B cell (primary cell): ENCODE measurements at regions not wholly inside any gene's neighbourhood (a gene's known extent, or its start where the extent isn't known, plus 50 kb on each side); places are given as distances from the start of the nearest gene placed in this dataset.

Experiments used
- ATAC-seq: fragments of 200-7000 bp; cut with Tn5 transposase; one replicate; pipeline ENCODE4 v1.10.0; 2021; ENCODE audit warnings: low read depth, mild to moderate bottlenecking, moderate number of reproducible peaks, moderate library complexity
- CTCF ChIA-PET: fragments of 350-600 bp; sonication (Branson Sonifier 250); formaldehyde crosslinking; loops from one replicate; lab custom pipeline; 2021; ENCODE audit warnings: antibody characterized with exemption, inconsistent platforms; lab: Charles Lee
- POLR2A ChIA-PET: fragments of 350-600 bp; sonication (Branson Sonifier 250); formaldehyde crosslinking; loops from one replicate; lab custom pipeline; 2021; ENCODE audit warnings: antibody characterized with exemption; lab: Charles Lee
- DNase-seq: peaks from one replicate; pipeline ENCODE4 v3.0.0; 2013
- H2AFZ ChIP-seq: 2 replicates; pipeline ENCODE4 v1.6.1; 2012; ENCODE audit warnings: mild to moderate bottlenecking, low read depth, low read length; ENCODE audit not compliant: insufficient read depth, poor library complexity, severe bottlenecking
- H3K27ac ChIP-seq, 2 donors: 1 replicate in 1 of 2; 2 replicates in 1 of 2; pipeline ENCODE4 v1.5.1; 2012 to 2013; ENCODE audit warnings: low read length in 2 of 2, mild to moderate bottlenecking in 2 of 2, moderate library complexity in 1 of 2
- H3K27me3 ChIP-seq, 4 experiments: fragments of 200-600 bp in 1 of 4; sonication (generic) in 1 of 4; replicated peaks in 1 of 4; 1 replicate in 2 of 4; 2 replicates in 2 of 4; pipeline versions ENCODE4 v1.6.1 to v1.7.0; 2013 to 2016; ENCODE audit warnings: low read length in 3 of 4, mild to moderate bottlenecking in 2 of 4, mixed read lengths in 1 of 4, moderate library complexity in 1 of 4; ENCODE audit not compliant: insufficient read depth in 4 of 4, control insufficient read depth in 3 of 4; ENCODE audit errors: control extremely low read depth in 1 of 4
- H3K36me3 ChIP-seq, 2 experiments: replicated peaks in 1 of 2; 1 replicate in 1 of 2; 2 replicates in 1 of 2; pipeline versions ENCODE4 v1.6.1 to v1.7.1; 2013; ENCODE audit warnings: low read length in 1 of 2; ENCODE audit not compliant: insufficient read depth in 2 of 2, control insufficient read depth in 1 of 2; ENCODE audit errors: control extremely low read depth in 1 of 2, extremely low read depth in 1 of 2
- H3K4me1 ChIP-seq, 2 donors: fragments of 200-600 bp in 1 of 2; sonication (generic) in 1 of 2; 1 replicate in 1 of 2; 2 replicates in 1 of 2; pipeline versions ENCODE4 v1.5.1 to v1.6.1; 2013 to 2017; ENCODE audit warnings: low read length in 2 of 2; ENCODE audit not compliant: control insufficient read depth in 2 of 2, insufficient read depth in 2 of 2
- H3K4me2 ChIP-seq: replicated peaks from 2 replicates; pipeline ENCODE3; 2012; ENCODE audit warnings: mild to moderate bottlenecking, low read depth, low read length; ENCODE audit not compliant: poor library complexity, severe bottlenecking
- H3K4me3 ChIP-seq, 5 experiments: fragments of 200-600 bp in 1 of 5; sonication (generic) in 1 of 5; 1 replicate in 3 of 5; 2 replicates in 2 of 5; pipeline versions ENCODE4 v1.5.1 to v1.7.0; 2011 to 2016; ENCODE audit warnings: low read length in 4 of 5, mild to moderate bottlenecking in 4 of 5, low read depth in 2 of 5, control low read depth in 1 of 5, moderate library complexity in 1 of 5; ENCODE audit not compliant: insufficient read depth in 1 of 5; ENCODE audit errors: control extremely low read depth in 1 of 5, extremely low read depth in 1 of 5
- H3K79me2 ChIP-seq: fragments of 200-600 bp; sonication (generic); one replicate; pipeline ENCODE4 v1.6.0; 2016; ENCODE audit warnings: low read length; ENCODE audit not compliant: control insufficient read depth, insufficient read depth
- H3K9ac ChIP-seq: fragments of 200-600 bp; sonication (generic); 2 replicates; pipeline ENCODE4 v1.6.1; 2017; ENCODE audit warnings: mild to moderate bottlenecking, low read length, moderate library complexity
- H3K9me3 ChIP-seq, 3 donors: one replicate each; pipeline versions ENCODE4 v1.6.1 to v1.7.1; 2013; ENCODE audit warnings: low read length in 2 of 3; ENCODE audit not compliant: control insufficient read depth in 2 of 3, insufficient read depth in 1 of 3; ENCODE audit errors: control extremely low read depth in 1 of 3
- H4K20me1 ChIP-seq: 2 replicates; pipeline ENCODE4 v1.6.0; 2012; ENCODE audit warnings: mild to moderate bottlenecking, low read length; ENCODE audit not compliant: insufficient read depth, control insufficient read depth, poor library complexity, severe bottlenecking
- H3K27ac Mint-ChIP-seq: one replicate; pipeline ENCODE4 v1.8.0; 2021; ENCODE audit warnings: mixed read lengths
- H3K27me3 Mint-ChIP-seq: one replicate; pipeline ENCODE4 v1.8.0; 2021; ENCODE audit warnings: mixed read lengths
- H3K4me1 Mint-ChIP-seq: one replicate; pipeline ENCODE4 v1.8.0; 2021; ENCODE audit warnings: mixed read lengths
- H3K4me3 Mint-ChIP-seq: one replicate; pipeline ENCODE4 v1.8.0; 2021; ENCODE audit warnings: mixed read lengths
- H3K9me3 Mint-ChIP-seq: one replicate; pipeline ENCODE4 v1.8.0; 2022; ENCODE audit warnings: mixed read lengths; ENCODE audit not compliant: insufficient read depth
- EZH2 ChIP-seq: IDR thresholded peaks from 2 replicates; pipeline ENCODE4 v1.6.1; 2012; ENCODE audit warnings: borderline replicate concordance, low read depth, mild to moderate bottlenecking, moderate library complexity, low read length; ENCODE audit not compliant: insufficient read depth, poor library complexity, severe bottlenecking
- WGBS: methylation state at CpG from one replicate; pipeline ENCODE4 v1.1.5; 2013; ENCODE audit warnings: missing lambda C conversion rate; ENCODE audit not compliant: insufficient coverage; 5-methylcytosine and 5-hydroxymethylcytosine counted together
- intact Hi-C: fragments of 100-400 bp; cut with micrococcal nuclease; formaldehyde crosslinking; loops from one replicate; pipeline ENCODE4 v1.10.0; 2022
- TF ChIP-seq, protein P1 (sequence below): fragments of 200-600 bp; IDR thresholded peaks from one replicate; pipeline ENCODE4 v1.8.0; 2022; ENCODE audit warnings: antibody characterized with exemption, mild to moderate bottlenecking

DNA sequence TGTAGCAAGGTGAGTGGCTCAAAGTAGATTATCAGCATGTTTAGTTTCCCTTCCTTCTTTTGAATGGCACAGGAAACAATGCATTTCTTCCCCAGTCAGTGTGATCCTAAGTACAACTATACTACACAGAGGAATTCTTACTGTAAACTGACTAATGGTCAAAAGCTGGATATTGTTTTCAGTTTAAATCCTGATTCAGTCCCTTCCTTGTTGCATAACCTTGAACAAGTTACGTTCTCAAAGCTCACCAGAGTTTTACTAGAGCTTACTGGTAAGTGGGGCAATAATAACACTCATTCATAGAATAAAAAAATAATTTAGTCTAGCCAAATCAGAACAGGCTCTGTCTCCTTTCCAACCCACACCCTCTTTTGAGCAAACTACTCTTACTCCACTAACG is 180.1 kb downstream of the POSTN start:
- H3K27me3 Mint-ChIP-seq: no peaks in the 10 kb centered on the region
- H3K27ac Mint-ChIP-seq: no peak overlapping the region
- H3K4me1 ChIP-seq: no peaks in the 10 kb centered on the region
- no peaks in the 10 kb centered on the region for H4K20me1 ChIP-seq
- no peak for ATAC-seq
- no peak overlapping the region for H3K4me2 ChIP-seq
- POLR2A ChIA-PET: no interaction called here
- H3K9me3 Mint-ChIP-seq: no peaks in the 10 kb centered on the region
- H3K36me3 ChIP-seq: no peaks in the 10 kb centered on the region
- WGBS: 67% methylated on average over 1 of the region's 2 CpGs
- intact Hi-C loops: no loop called here
- no peak overlapping the region for H2AFZ ChIP-seq
- no peak for DNase-seq
- no peak overlapping the region for H3K4me3 Mint-ChIP-seq
- H3K27ac ChIP-seq: no peak overlapping the region
- H3K4me3 ChIP-seq: no peak overlapping the region
- CTCF ChIA-PET: no interaction called here
- no peaks in the 10 kb centered on the region for H3K27me3 ChIP-seq
- TF ChIP-seq, protein P1, sequence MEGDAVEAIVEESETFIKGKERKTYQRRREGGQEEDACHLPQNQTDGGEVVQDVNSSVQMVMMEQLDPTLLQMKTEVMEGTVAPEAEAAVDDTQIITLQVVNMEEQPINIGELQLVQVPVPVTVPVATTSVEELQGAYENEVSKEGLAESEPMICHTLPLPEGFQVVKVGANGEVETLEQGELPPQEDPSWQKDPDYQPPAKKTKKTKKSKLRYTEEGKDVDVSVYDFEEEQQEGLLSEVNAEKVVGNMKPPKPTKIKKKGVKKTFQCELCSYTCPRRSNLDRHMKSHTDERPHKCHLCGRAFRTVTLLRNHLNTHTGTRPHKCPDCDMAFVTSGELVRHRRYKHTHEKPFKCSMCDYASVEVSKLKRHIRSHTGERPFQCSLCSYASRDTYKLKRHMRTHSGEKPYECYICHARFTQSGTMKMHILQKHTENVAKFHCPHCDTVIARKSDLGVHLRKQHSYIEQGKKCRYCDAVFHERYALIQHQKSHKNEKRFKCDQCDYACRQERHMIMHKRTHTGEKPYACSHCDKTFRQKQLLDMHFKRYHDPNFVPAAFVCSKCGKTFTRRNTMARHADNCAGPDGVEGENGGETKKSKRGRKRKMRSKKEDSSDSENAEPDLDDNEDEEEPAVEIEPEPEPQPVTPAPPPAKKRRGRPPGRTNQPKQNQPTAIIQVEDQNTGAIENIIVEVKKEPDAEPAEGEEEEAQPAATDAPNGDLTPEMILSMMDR: no peak
- no peak for TF ChIP-seq EZH2
- no peaks in the 10 kb centered on the region for H3K4me1 Mint-ChIP-seq
- peaks cover 0 to 5% (median 0%) of the 10 kb centered on the region in 3 donors for H3K9me3 ChIP-seq
- no peak overlapping the region for H3K9ac ChIP-seq
- no peaks in the 10 kb centered on the region for H3K79me2 ChIP-seq

DNA sequence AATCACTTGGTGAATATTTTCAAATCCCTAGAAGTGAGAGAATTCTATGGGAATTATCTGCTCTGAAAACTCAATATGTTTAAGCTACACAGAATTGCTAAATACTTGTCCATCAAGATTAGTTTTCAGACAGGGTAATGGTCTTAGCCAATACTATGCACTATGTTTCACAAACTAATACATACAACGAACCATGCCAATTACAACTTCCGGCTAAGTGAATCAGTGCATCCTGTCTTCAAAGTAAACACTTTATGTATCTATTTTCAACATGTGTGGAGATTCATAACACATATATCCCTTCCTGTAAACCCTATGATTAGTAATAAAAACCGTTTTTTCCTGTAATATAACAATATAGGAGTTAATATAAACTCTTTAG is 181.5 kb downstream of the POSTN start:
- no peaks in the 10 kb centered on the region for H3K27me3 Mint-ChIP-seq
- no peak overlapping the region for H3K4me3 Mint-ChIP-seq
- no peaks in the 10 kb centered on the region for H3K36me3 ChIP-seq
- no peaks in the 10 kb centered on the region for H3K4me1 Mint-ChIP-seq
- DNase-seq: no peak
- H3K27ac ChIP-seq: no peak overlapping the region
- no peaks in the 10 kb centered on the region for H3K9me3 ChIP-seq
- no peaks in the 10 kb centered on the region for H3K79me2 ChIP-seq
- H3K27ac Mint-ChIP-seq: no peak overlapping the region
- intact Hi-C loops: no loop called here
- H3K4me2 ChIP-seq: no peak overlapping the region
- ATAC-seq: no peak
- H3K9me3 Mint-ChIP-seq: no peaks in the 10 kb centered on the region
- no peak for TF ChIP-seq EZH2
- TF ChIP-seq, protein P1: no peak
- no peak overlapping the region for H2AFZ ChIP-seq
- POLR2A ChIA-PET: no interaction called here
- H3K9ac ChIP-seq: no peak overlapping the region
- H3K4me3 ChIP-seq: no peak overlapping the region
- no peaks in the 10 kb centered on the region for H3K27me3 ChIP-seq
- H3K4me1 ChIP-seq: no peaks in the 10 kb centered on the region
- no peaks in the 10 kb centered on the region for H4K20me1 ChIP-seq
- CTCF ChIA-PET: no interaction called here
- no CpG with 5 or more reads among the region's 3 CpGs for WGBS
